Neural crest cell (in vitro differentiated cells): ENCODE measurements at regions not wholly inside any gene's neighbourhood (a gene's known extent, or its start where the extent isn't known, plus 50 kb on each side); places are given as distances from the start of the nearest gene placed in this dataset.
A peak's percentile ranks its signal among the peaks of the same experiment; 100 is the strongest.
"Not testable (repeated sequence)": the region's sequence is repeated elsewhere in the genome, so short reads cannot be mapped to it uniquely, and the experiment has no call there.

ENCODE experiments used
- DNase-seq: peaks from one replicate; pipeline ENCODE4 v3.0.0; 2021; ENCODE audit warnings: low read depth, mixed read lengths, low spot score
- H3K27ac Mint-ChIP-seq: one replicate; pipeline ENCODE4 v1.8.0; 2021; ENCODE audit warnings: mild to moderate bottlenecking, mixed read lengths; ENCODE audit not compliant: unreplicated experiment
- H3K27me3 Mint-ChIP-seq: 2 replicates; pipeline ENCODE4 v1.8.0; 2021; ENCODE audit warnings: low read depth, mild to moderate bottlenecking, mixed read lengths
- H3K36me3 Mint-ChIP-seq: 2 replicates; pipeline ENCODE4 v1.8.0; 2021; ENCODE audit warnings: low read depth, mild to moderate bottlenecking, mixed read lengths
- H3K4me1 Mint-ChIP-seq: 2 replicates; pipeline ENCODE4 v1.8.0; 2021; ENCODE audit warnings: mixed read lengths
- H3K4me3 Mint-ChIP-seq: one replicate; pipeline ENCODE4 v1.8.0; 2021; ENCODE audit warnings: mild to moderate bottlenecking, mixed read lengths
- H3K9me3 Mint-ChIP-seq: 2 replicates; pipeline ENCODE4 v1.8.0; 2021; ENCODE audit warnings: mixed read lengths
- CTCF ChIP-seq: fragments of 200-600 bp; sonication (generic); conservative IDR thresholded peaks from 2 replicates; pipeline ENCODE4 v1.5.0; 2021; ENCODE audit warnings: antibody characterized with exemption, mild to moderate bottlenecking

- TF ChIP-seq CTCF, result peak; percentile 30
- no peak for DNase-seq
- Mint-ChIP-seq H3K4me3 (no peak overlapping the region), H3K4me1 (no peaks in the 10 kb centered on the region), H3K36me3 (no peaks in the 10 kb centered on the region), H3K27me3 (no peaks in the 10 kb centered on the region), H3K27ac (no peak overlapping the region), H3K9me3 (peaks cover 6% of the 10 kb centered on the region)
Measured at GRCh38 chrX:114500622-114501021, 83.3 kb upstream of the HTR2C start.

- Mint-ChIP-seq H3K9me3 (peaks cover 5% of the 10 kb centered on the region), H3K36me3 (no peaks in the 10 kb centered on the region)
Measured at GRCh38 chrX:114508756-114509155, 75.1 kb upstream of the HTR2C start.

GRCh38 chrX:114519524-114519923 is 64.4 kb upstream of the HTR2C start:
- Mint-ChIP-seq H3K27ac (no peak overlapping the region), H3K4me1 (no peaks in the 10 kb centered on the region), H3K9me3 (peaks cover 4% of the 10 kb centered on the region), H3K27me3 (no peaks in the 10 kb centered on the region), H3K36me3 (no peaks in the 10 kb centered on the region), H3K4me3 (no peak overlapping the region)
- DNase-seq, result no peak
- TF ChIP-seq CTCF, result no peak

More at GRCh38 chrX:114508756-114509155, 75.1 kb upstream of the HTR2C start:
- no peak for DNase-seq
- no peak for TF ChIP-seq CTCF
- no peak overlapping the region for H3K4me3 Mint-ChIP-seq
- no peak overlapping the region for H3K27ac Mint-ChIP-seq
- no peaks in the 10 kb centered on the region for H3K4me1 Mint-ChIP-seq
- H3K27me3 Mint-ChIP-seq, result no peaks in the 10 kb centered on the region

GRCh38 chrX:114520701-114521100 is 63.2 kb upstream of the HTR2C start:
- H3K27ac Mint-ChIP-seq, H3K4me1 Mint-ChIP-seq, H3K9me3 Mint-ChIP-seq, H3K27me3 Mint-ChIP-seq, DNase-seq, H3K4me3 Mint-ChIP-seq, H3K36me3 Mint-ChIP-seq: not testable (repeated sequence)

- H3K4me3 Mint-ChIP-seq, result no peak overlapping the region
- no peak for DNase-seq
- TF ChIP-seq CTCF, result no peak
- no peaks in the 10 kb centered on the region for H3K36me3 Mint-ChIP-seq
- H3K27me3 Mint-ChIP-seq, result no peaks in the 10 kb centered on the region
- no peaks in the 10 kb centered on the region for H3K4me1 Mint-ChIP-seq
- no peak overlapping the region for H3K27ac Mint-ChIP-seq
- no peaks in the 10 kb centered on the region for H3K9me3 Mint-ChIP-seq
Measured at GRCh38 chrX:114532111-114532805, 51.6 kb upstream of the HTR2C start.
